NCI-H460 (cell line): ENCODE measurements at regions not wholly inside any gene's neighbourhood (a gene's known extent, or its start where the extent isn't known, plus 50 kb on each side); places are given as distances from the start of the nearest gene placed in this dataset.
A peak's percentile ranks its signal among the peaks of the same experiment; 100 is the strongest.
"Not testable (repeated sequence)": the region's sequence is repeated elsewhere in the genome, so short reads cannot be mapped to it uniquely, and the experiment has no call there.

Source experiments
- DNase-seq: peaks from one replicate; pipeline ENCODE4 v3.0.0-alpha.2; 2016; ENCODE audit warnings: low read depth; ENCODE audit errors: extremely low read depth

DNA sequence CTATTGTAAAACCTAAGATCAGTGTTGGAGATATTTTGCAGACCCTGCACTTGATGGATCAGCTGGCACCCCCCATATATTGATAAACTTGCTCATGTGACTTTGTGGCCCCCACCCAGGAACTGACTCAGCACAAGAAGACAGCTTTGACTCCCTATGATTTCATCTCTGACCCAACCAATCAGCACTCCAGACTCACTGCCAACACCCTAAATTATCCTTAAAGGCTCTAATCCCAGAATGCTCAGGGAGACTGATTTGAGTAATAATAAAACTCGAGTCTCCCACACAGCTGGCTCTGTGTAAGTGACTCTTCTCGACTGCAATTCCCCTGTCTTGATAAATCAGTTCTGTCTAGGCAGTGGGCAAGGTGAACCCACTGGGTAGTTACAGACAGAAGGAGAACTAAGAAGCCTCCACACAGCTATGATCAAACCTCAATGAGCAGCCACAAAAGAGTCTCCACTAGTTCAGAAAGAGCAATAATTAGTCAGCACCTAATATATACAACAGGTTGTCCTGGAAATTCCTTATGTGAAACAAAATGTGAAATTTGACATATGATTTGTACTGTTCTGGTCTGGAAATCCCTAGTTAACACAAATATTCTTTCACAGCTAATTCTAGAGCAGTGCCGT, 52.2 kb downstream of the ACTL7B start:
- DNase-seq = no peak

- DNase-seq = no peak
These were observed 52.8 kb downstream of the ACTL7B start for GRCh38 chr9:108802967-108803366.

- DNase-seq = no peak
These were observed 53.8 kb downstream of the ACTL7B start for GRCh38 chr9:108801949-108802348.

DNA sequence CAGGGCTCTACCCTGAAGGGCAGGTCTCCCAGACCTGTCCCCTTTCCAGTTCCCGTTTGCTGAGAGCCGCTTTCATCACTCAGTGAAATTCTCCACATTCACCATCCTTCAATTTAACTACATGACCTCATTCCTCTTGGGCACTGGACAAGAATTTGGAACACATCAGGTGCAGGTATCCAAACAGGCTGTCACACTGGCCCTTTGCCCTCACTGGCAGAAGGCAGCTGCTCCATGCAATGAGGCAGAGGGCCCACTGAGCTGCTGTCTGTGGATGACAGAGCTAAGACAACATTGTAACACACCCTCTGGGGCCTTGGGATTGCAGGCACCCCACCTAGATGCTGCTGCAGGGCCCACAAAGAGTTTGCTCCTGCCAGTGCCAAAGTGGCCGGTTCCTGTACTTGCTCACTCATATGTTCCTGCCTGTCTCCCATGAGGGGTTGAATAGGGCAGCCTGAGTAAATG, 55.1 kb downstream of the ACTL7B start:
- no peak for DNase-seq

DNA sequence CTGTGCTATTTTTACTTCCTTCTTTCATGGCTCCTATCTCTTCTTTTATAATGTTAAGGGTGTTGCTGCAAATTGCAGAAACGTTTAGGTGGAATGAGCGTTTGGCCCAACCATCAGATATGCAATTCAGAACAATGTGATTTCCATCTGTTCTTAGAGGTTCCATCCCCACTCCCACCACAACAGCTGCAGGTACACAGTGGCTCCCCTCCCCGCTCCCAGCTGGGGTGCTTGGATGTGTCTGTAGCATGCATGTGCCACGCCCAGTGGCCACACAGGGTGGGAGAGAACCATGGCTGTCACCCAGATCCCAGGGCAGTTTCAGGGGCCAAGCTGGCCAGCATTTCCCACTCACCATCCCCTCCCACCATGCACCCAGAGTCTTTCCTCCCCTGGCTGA, 62.2 kb downstream of the ACTL7B start:
- no peak for DNase-seq

GRCh38 chr9:108789742-108790141, 66.0 kb downstream of the ACTL7B start:
- no peak for DNase-seq

GRCh38 chr9:108787690-108788048, 68.1 kb downstream of the ACTL7B start:
- no peak for DNase-seq

DNA sequence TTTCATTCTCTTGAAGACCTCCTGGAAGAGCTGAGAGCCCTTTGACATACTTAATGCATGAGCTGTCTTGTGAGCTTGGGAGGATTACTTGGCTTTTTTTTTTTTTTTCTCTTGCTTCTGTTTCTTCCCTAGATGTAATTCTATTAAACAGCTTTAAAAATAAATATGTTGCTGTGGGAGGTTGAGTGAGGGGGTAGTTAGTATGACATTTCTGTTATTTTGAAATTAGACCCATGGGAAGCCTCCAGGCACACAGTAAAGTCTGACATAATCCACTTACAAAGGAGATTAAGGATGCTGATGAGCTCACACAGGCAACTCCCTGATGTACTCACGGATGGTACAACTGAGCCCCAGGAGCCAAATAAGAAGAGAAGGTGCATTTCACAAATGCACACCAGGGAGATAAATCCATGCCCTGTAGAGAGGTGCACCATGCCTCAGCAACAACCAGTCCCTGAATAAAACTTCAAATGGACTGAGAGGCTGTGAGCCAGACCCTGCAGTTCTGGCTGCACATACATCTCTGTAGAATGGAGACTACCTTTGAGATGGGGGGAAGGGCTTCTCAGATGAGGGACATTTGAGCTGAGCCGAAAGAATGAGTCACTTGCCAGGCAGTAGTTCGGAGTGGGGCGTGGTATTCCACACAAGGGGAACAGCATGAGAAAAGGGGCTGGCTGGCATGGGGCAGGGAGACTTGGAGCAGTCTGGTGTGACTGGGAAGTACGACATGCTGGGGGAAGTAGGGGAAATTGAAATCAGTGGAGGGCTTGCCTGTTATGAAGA, 68.7 kb downstream of the ACTL7B start:
- peak; percentile 21 for DNase-seq

DNA sequence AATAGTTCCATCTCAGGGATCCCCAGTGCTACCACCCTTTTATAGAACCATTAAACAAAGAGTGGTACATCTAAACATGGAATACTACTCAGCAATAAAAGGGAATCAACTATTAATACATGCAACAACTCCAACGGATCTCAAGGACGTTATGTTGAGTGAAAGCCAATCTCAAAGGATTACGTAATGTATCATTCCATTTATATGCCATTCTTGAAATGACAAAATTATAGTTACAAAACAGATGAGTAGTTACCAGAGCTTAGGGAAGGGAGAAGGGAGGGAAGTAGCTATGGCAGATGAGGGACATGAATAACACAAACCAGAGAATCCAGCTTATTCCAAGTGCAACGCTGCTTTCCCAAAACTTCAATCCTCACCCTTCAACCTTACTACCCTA, 69.5 kb downstream of the ACTL7B start:
- no peak for DNase-seq

- DNase-seq = no peak
These were observed 70.8 kb downstream of the ACTL7B start for GRCh38 chr9:108784998-108785397.

DNA sequence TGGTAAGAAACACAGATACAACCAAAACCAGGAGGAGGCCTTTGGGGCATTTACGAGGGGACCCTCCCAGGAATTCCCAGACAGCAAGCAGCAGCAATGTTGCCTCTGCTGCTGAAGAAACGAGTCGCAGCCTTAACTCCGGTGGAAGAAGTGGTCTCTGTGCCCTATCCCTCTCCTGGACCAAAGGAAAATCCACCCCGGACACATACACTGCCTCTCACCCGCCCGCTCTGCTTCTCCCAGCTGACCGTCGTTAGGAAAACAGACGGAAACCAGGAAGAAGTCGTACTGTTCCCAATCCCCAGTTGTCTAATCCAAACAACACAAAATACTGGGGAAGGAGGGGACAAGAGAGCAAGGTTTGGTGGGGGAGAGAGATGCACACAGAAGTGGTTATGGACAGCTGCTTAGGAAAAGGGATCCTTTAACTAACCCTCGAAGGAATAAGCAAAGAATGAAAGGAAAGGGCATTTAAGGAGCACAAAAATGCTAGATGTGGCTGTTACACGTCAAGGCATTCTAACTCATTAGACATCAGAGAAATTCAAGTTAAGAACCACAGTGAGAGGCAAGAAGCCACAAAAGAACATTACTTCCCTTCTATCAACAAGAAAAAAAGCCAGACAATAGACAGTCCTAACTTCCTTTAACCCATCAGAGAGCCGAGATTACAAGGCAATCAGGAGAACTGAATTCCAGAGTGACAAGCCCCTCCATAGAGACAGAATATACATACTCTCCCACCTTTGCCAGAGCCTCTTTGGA, 71.9 kb downstream of the ACTL7B start:
- no peak for DNase-seq

DNA sequence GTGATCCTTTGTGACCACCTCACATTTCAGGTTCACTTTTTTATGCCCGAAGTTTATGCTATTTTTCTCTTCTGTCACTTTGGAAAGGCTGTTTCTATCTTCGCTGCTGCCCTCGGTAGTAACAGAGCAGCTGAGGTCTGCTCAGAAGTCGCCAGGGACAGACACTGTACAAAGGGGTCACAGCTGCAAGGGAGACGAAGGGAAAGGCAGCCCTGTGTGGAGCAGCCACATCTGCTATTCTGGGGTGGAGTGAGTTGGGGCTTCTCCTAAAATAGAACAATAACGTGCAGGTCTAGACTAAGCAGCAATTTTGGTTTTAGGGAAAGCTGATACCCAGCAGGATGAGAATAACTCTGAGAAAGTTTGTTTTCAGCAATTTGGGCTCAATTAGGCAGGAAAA, 72.5 kb downstream of the ACTL7B start:
- DNase-seq = no peak

GRCh38 chr9:108780942-108781734, 74.6 kb downstream of the ACTL7B start:
- DNase-seq = no peak

- DNase-seq = no peak
These were observed 76.0 kb downstream of the ACTL7B start for GRCh38 chr9:108779551-108780325.

GRCh38 chr9:108776920-108777639, 78.7 kb downstream of the ACTL7B start:
- no peak for DNase-seq

DNA sequence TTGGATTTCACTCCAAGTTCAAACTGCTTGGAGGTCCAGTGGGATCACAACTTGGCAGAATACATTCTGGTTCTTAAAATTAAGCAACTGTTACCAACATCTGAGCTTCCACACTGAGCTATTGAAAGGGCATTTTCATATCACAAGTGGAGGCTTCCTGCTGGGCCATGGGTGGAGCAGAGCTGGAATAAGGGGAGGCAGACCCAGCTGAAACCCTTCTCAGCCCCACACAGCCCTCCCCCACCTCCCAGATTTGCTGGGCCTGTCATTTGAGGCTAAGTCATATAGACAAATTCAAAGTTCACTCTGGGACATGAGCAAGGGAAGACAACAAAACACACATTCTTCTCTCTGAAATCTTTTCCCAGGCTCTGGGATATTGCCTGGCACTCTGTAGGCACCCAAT, 79.9 kb downstream of the ACTL7B start:
- DNase-seq = no peak

GRCh38 chr9:108774088-108774487, 81.7 kb downstream of the ACTL7B start:
- DNase-seq = not testable (repeated sequence)

- DNase-seq = no peak
These were observed 83.4 kb downstream of the ACTL7B start for GRCh38 chr9:108772301-108772894.

- DNase-seq = no peak
These were observed 87.0 kb downstream of the ACTL7B start for GRCh38 chr9:108768744-108769143.
